ENCODE measurements at regions not wholly inside any gene's neighbourhood (a gene's known extent, or its start where the extent isn't known, plus 50 kb on each side); places are given as distances from the start of the nearest gene placed in this dataset.

- Histone ChIP-seq H3K4me1 (ENCODE audit: control insufficient read depth, insufficient read depth, low read length) (no peaks in the 10 kb centered on the region), H3K36me3 (ENCODE audit: control insufficient read depth, insufficient read depth, low read length) (no peaks in the 10 kb centered on the region), H3K4me3 (ENCODE audit: low read depth in 2 of 2, low read length in 2 of 2) (peak overlapping the region in 1 of 2 experiments; percentile 33; a peak in 2 of 4 replicates), H3K27ac (ENCODE audit: low read length) (peak overlapping the region; percentile 29; the same call in 1 of the 2 replicates), H3K27me3 (ENCODE audit: control insufficient read depth, insufficient read depth, low read length) (no peaks in the 10 kb centered on the region), H3K9me3 (ENCODE audit: control insufficient read depth, insufficient read depth, low read depth, low read length) (no peaks in the 10 kb centered on the region)
- intact Hi-C loops (cut with micrococcal nuclease; ENCODE audit: unreplicated experiment), result loop anchor here (5.0 kb wide), 1 partner anchor 355 kb away; no protein-coding TSS in a partner anchor
- CTCF ChIA-PET, result interaction anchor here (0.6 kb wide), 1 partner anchor 484 kb away, joined by 3 read pairs; no protein-coding TSS in a partner anchor
- DNase-seq (ENCODE audit: low read depth, low spot score) (no peak), ATAC-seq (peak; percentile 96)
- POLR2A ChIA-PET, result interaction anchor here (0.6 kb wide), 1 partner anchor 15 kb away, joined by 3 read pairs; no protein-coding TSS in a partner anchor
- TF ChIP-seq REST (IDR thresholded peaks at IDR 0.05; ENCODE audit: insufficient read depth in 1 of 2, low read depth in 2 of 2, low read length in 1 of 2), result no peak
- TF ChIP-seq CTCF (IDR thresholded peaks at IDR 0.05), result peak; percentile 75
- no peak for TF ChIP-seq POLR2AphosphoS5 (IDR thresholded peaks at IDR 0.05; ENCODE audit: low read depth, low read length)
- no peak for TF ChIP-seq SIN3A (IDR thresholded peaks at IDR 0.05; ENCODE audit: borderline replicate concordance, insufficient read depth, low read depth, low read length)
- no TSS peak for BruUV-seq (replicated peaks)
- in situ Hi-C loops (cut with HindIII; ENCODE audit: low pct_unique_long_range_greater_than_20kb, low sequenced_read_pairs), result no loop called here
These were observed 1388.1 kb downstream of the AMY1C start for GRCh38 chr1:105137543-105138457.

GRCh38 chr1:105138458-105138893 is 1388.8 kb downstream of the AMY1C start:
- ChIA-PET CTCF (no interaction called here), POLR2A (no interaction called here)
- no peak for DNase-seq (ENCODE audit: low read depth, low spot score)
- in situ Hi-C loops (cut with HindIII; ENCODE audit: low pct_unique_long_range_greater_than_20kb, low sequenced_read_pairs), result no loop called here
- no TSS peak for BruUV-seq (replicated peaks)
- Histone ChIP-seq H3K36me3 (ENCODE audit: control insufficient read depth, insufficient read depth, low read length) (no peaks in the 10 kb centered on the region), H3K4me1 (ENCODE audit: control insufficient read depth, insufficient read depth, low read length) (no peaks in the 10 kb centered on the region), H3K4me3 (ENCODE audit: low read depth in 2 of 2, low read length in 2 of 2) (no peak overlapping the region), H3K27me3 (ENCODE audit: control insufficient read depth, insufficient read depth, low read length) (no peaks in the 10 kb centered on the region), H3K9me3 (ENCODE audit: control insufficient read depth, insufficient read depth, low read depth, low read length) (no peaks in the 10 kb centered on the region), H3K27ac (ENCODE audit: low read length) (peak overlapping the region; percentile 29; the same call in 1 of the 2 replicates)
- intact Hi-C loops (cut with micrococcal nuclease; ENCODE audit: unreplicated experiment), result loop anchor here (5.0 kb wide), 1 partner anchor 356 kb away; no protein-coding TSS in a partner anchor
- ATAC-seq, result no peak
- no peak for TF ChIP-seq SIN3A (IDR thresholded peaks at IDR 0.05; ENCODE audit: borderline replicate concordance, insufficient read depth, low read depth, low read length)
- TF ChIP-seq REST (IDR thresholded peaks at IDR 0.05; ENCODE audit: insufficient read depth in 1 of 2, low read depth in 2 of 2, low read length in 1 of 2), result no peak
- TF ChIP-seq POLR2AphosphoS5 (IDR thresholded peaks at IDR 0.05; ENCODE audit: low read depth, low read length), result no peak
- no peak for TF ChIP-seq CTCF (IDR thresholded peaks at IDR 0.05)
- TF ChIP-seq TCF7L2 (IDR thresholded peaks at IDR 0.05; ENCODE audit: low read depth, low read length), result no peak

Data from Panc1 (cell line).